DOHH2 (cell line): ENCODE measurements at regions not wholly inside any gene's neighbourhood (a gene's known extent, or its start where the extent isn't known, plus 50 kb on each side); places are given as distances from the start of the nearest gene placed in this dataset.

Experiments used
- CTCF ChIP-seq: fragments of 200-600 bp; sonication (generic); IDR thresholded peaks from one replicate; pipeline ENCODE4 v1.5.1; 2014; ENCODE audit warnings: antibody characterized with exemption, mild to moderate bottlenecking, low read depth, low read length; ENCODE audit not compliant: poor library complexity, severe bottlenecking
- EZH2phosphoT487 ChIP-seq: fragments of 200-600 bp; sonication (generic); IDR thresholded peaks from 2 replicates; pipeline ENCODE4 v1.6.1; 2017; ENCODE audit warnings: borderline replicate concordance, mild to moderate bottlenecking, antibody characterized with exemption, low read length, moderate library complexity, mixed read lengths

DNA sequence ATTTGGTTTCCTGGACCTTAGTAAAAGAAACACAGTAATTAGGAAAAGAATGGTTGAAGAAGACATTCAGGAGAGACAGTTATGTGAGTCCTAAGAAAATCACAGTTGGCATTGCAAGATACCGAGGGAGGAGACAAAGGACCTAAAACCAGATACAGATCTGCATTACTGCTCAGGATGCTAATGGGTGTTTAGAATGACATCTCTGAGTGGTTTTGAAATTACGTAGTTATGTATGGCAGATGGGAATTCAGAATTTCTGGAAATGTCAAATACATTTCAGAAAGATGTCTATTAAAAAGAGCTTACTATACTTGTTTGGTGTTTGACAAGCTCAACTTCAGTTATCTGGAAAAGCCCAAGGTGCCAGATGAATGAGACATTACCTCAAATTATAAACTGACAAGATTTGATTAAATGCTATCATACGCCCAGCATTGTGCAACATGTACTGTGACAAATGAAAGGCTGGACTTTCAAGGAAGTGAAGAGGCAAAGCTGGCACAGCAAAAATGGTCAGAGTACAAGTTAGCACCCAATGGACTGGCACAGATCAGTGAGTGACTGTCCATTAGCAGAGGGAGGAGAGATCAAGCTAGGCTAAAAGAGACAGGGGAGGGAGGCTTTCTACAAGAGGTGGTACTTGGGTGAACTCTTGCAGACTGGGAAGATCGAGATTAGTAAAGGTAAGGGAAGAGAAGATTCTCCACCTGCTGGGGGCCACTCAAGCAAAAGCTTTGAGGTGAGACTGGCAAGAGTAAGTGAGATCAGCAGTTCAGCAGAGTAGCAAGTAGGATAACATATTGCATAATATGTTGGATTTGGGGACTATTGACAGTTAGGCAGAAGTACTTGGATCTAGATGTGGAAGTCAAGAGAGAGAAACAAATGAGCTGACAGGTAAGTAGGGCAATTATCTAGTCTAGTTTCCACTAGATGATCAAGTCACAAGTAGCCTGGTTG, 168.9 kb downstream of the CYRIA start:
- no peak for TF ChIP-seq CTCF
- TF ChIP-seq EZH2phosphoT487 = no peak
